ENCODE measurements at regions not wholly inside any gene's neighbourhood (a gene's known extent, or its start where the extent isn't known, plus 50 kb on each side); places are given as distances from the start of the nearest gene placed in this dataset.

GRCh38 chr11:92384802-92385201 lies 160.2 kb downstream of the FAT3 start:
- peak; percentile 17 for DNase-seq (ENCODE audit: low read depth)

GRCh38 chr11:92386577-92386976 lies 162.0 kb downstream of the FAT3 start:
- DNase-seq (ENCODE audit: low read depth) = no peak

GRCh38 chr11:92387859-92388258 lies 163.2 kb downstream of the FAT3 start:
- no peak for DNase-seq (ENCODE audit: low read depth)

- no peak for DNase-seq (ENCODE audit: low read depth)
Measured at GRCh38 chr11:92388380-92388779, 163.8 kb downstream of the FAT3 start.

GRCh38 chr11:92390783-92391182 lies 166.2 kb downstream of the FAT3 start:
- DNase-seq (ENCODE audit: low read depth) = no peak

GRCh38 chr11:92391364-92391763 lies 166.7 kb downstream of the FAT3 start:
- no peak for DNase-seq (ENCODE audit: low read depth)

GRCh38 chr11:92391808-92392207 lies 167.2 kb downstream of the FAT3 start:
- DNase-seq (ENCODE audit: low read depth) = no peak

GRCh38 chr11:92393218-92393617 lies 168.6 kb downstream of the FAT3 start:
- DNase-seq (ENCODE audit: low read depth) = no peak

- DNase-seq (ENCODE audit: low read depth) = no peak
Measured at GRCh38 chr11:92396133-92396532, 171.5 kb downstream of the FAT3 start.

GRCh38 chr11:92397221-92397755 lies 172.7 kb downstream of the FAT3 start:
- DNase-seq (ENCODE audit: low read depth) = no peak

GRCh38 chr11:92399705-92400104 lies 175.1 kb downstream of the FAT3 start:
- DNase-seq (ENCODE audit: low read depth) = no peak

- no peak for DNase-seq (ENCODE audit: low read depth)
Measured at GRCh38 chr11:92401520-92401919, 176.9 kb downstream of the FAT3 start.

- no peak for DNase-seq (ENCODE audit: low read depth)
Measured at GRCh38 chr11:92406472-92406871, 181.9 kb downstream of the FAT3 start.

GRCh38 chr11:92409355-92409754 lies 184.7 kb downstream of the FAT3 start:
- DNase-seq (ENCODE audit: low read depth) = no peak

GRCh38 chr11:92409956-92410355 lies 185.3 kb downstream of the FAT3 start:
- DNase-seq (ENCODE audit: low read depth) = no peak

- DNase-seq (ENCODE audit: low read depth) = no peak
Measured at GRCh38 chr11:92410526-92410925, 185.9 kb downstream of the FAT3 start.

GRCh38 chr11:92411431-92411830 lies 186.8 kb downstream of the FAT3 start:
- DNase-seq (ENCODE audit: low read depth) = no peak

GRCh38 chr11:92413757-92414513 lies 189.3 kb downstream of the FAT3 start:
- DNase-seq (ENCODE audit: low read depth) = no peak

- no peak for DNase-seq (ENCODE audit: low read depth)
Measured at GRCh38 chr11:92416971-92417725, 192.5 kb downstream of the FAT3 start.

- no peak for DNase-seq (ENCODE audit: low read depth)
Measured at GRCh38 chr11:92423115-92424034, 198.8 kb downstream of the FAT3 start.

- DNase-seq (ENCODE audit: low read depth) = no peak
Measured at GRCh38 chr11:92424281-92424680, 199.7 kb downstream of the FAT3 start.

GRCh38 chr11:92425127-92425526 lies 200.5 kb downstream of the FAT3 start:
- DNase-seq (ENCODE audit: low read depth) = no peak
